Mucosa of descending colon (tissue), 3 donors: ENCODE measurements at regions not wholly inside any gene's neighbourhood (a gene's known extent, or its start where the extent isn't known, plus 50 kb on each side); places are given as distances from the start of the nearest gene placed in this dataset.

Experiments
- ATAC-seq: fragments of 200-7000 bp; cut with Tn5 transposase; one replicate; pipeline ENCODE4 v1.9.1; 2020; ENCODE audit warnings: mild to moderate bottlenecking, moderate library complexity
- DNase-seq, 3 donors: peaks; one replicate each; pipeline ENCODE4 v3.0.0-alpha.2; 2020
- H3K36me3 ChIP-seq: fragments of 200-600 bp; one replicate; pipeline ENCODE4 v1.8.0; 2021; ENCODE audit warnings: low read depth, mild to moderate bottlenecking
- H3K4me1 ChIP-seq: fragments of 200-600 bp; one replicate; pipeline ENCODE4 v1.8.0; 2021; ENCODE audit warnings: low read depth, mild to moderate bottlenecking
- H3K4me3 ChIP-seq: fragments of 200-600 bp; one replicate; pipeline ENCODE4 v1.8.0; 2021; ENCODE audit warnings: mild to moderate bottlenecking
- H3K9me3 ChIP-seq: fragments of 200-600 bp; one replicate; pipeline ENCODE4 v1.8.0; 2021; ENCODE audit warnings: mild to moderate bottlenecking
- intact Hi-C, 2 donors: fragments of 100-400 bp; cut with DNase I in 1 of 2; cut with micrococcal nuclease in 1 of 2; formaldehyde crosslinking; loops; one replicate each; pipeline versions ENCODE4 v1.11.0 to v1.11.1; 2022; cut with DNase I, micrococcal nuclease
- TF ChIP-seq, protein P1 (sequence below): fragments of 200-600 bp; IDR thresholded peaks from one replicate; pipeline ENCODE4 v1.8.0; 2022; ENCODE audit warnings: antibody characterized with exemption, mild to moderate bottlenecking
- donor health status: DM: no; HTN: no; CAD: no; lungs with moderate emphysema.
- donor health status: DM: no; HTN: no; CAD: no.
- donor health status: DM: no; HTN: yes; CAD: no.

DNA sequence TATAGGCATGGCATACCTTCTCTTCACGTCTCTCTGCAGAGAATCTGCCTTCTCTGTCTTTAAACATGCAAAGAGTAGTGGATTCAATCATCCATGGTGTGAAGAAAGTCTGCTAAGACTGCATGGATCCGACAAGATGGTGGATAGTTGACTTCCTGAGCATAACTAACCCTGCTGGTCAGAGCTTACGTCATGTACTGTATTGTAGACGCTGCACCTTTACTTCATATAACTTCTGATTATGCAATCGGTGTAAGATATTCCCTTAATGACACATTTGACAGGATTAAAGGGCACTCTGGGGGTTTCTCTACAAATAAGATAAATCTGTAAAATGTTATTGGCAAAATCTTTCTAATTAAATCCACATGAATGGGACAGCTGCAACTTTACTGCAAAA is 240.3 kb upstream of the NREP start:
- Histone ChIP-seq H3K9me3 (no peaks in the 10 kb centered on the region), H3K36me3 (no peaks in the 10 kb centered on the region), H3K4me1 (no peaks in the 10 kb centered on the region), H3K4me3 (no peak overlapping the region)
- TF ChIP-seq, protein P1, sequence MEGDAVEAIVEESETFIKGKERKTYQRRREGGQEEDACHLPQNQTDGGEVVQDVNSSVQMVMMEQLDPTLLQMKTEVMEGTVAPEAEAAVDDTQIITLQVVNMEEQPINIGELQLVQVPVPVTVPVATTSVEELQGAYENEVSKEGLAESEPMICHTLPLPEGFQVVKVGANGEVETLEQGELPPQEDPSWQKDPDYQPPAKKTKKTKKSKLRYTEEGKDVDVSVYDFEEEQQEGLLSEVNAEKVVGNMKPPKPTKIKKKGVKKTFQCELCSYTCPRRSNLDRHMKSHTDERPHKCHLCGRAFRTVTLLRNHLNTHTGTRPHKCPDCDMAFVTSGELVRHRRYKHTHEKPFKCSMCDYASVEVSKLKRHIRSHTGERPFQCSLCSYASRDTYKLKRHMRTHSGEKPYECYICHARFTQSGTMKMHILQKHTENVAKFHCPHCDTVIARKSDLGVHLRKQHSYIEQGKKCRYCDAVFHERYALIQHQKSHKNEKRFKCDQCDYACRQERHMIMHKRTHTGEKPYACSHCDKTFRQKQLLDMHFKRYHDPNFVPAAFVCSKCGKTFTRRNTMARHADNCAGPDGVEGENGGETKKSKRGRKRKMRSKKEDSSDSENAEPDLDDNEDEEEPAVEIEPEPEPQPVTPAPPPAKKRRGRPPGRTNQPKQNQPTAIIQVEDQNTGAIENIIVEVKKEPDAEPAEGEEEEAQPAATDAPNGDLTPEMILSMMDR: no peak
- intact Hi-C loops: no loop called here
- DNase-seq: no peak
- ATAC-seq: no peak

DNA sequence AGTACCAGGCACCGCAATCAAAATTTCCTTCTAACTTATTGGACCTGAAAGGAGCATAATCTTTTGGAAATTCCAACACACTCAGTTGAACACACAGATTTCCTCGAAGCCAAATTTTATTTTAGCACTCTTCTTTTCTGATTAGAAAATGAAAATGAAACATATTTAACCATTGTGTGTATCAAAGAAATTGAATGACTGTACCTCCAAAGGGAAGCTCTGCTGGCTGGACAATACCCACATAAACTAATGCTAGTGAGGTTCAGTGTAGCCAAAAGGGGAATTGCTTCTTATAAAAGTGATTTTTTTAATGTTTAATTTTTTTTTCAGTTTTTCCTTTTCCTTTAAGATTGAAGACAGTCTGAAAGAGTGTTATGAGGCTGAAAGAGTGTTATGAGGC is 239.6 kb upstream of the NREP start:
- intact Hi-C loops: no loop called here
- no peaks in the 10 kb centered on the region for H3K36me3 ChIP-seq
- ATAC-seq (no peak), DNase-seq (no peak)
- H3K4me3 ChIP-seq: no peak overlapping the region
- TF ChIP-seq, protein P1: no peak
- H3K9me3 ChIP-seq: no peaks in the 10 kb centered on the region
- no peaks in the 10 kb centered on the region for H3K4me1 ChIP-seq

DNA sequence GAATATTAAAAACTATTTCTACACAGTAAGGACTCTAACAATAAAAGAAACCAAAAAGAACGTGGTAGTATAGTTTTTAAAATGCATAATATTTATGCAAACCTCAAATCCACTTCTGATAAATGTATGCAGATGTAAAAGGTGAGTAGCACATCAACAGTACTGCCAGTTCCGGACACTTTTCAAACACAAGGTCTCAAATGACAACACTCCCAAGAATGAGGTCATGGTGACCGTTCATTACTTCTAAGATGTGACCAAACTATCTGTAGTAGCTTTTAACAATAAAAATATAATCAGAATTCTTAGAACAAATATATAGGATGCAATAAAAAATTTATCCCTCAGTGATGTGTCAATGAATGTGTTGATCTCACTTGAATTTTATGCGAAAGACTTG is 238.7 kb upstream of the NREP start:
- TF ChIP-seq, protein P1: no peak
- ATAC-seq: no peak
- intact Hi-C loops: no loop called here

DNA sequence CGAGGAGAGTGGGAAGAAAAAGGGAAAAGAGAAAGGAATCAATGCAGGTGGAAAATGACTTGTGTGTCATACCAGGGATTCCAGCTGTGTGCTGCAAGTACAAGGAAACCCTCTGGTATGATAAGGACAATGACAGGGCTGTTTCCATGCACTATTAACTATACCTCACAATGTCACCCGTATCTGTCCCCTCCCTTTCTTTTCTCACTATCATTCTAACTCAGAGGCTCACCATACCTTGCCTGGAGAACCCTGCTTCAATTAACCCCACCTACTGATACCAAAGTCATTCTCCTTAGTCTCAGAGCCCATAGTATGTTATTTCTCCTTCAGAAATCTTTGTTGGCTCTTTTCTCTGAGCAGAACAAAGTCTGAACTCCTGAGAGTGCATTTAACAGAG is 236.2 kb upstream of the NREP start:
- DNase-seq: no peak
- no peaks in the 10 kb centered on the region for H3K36me3 ChIP-seq
- H3K9me3 ChIP-seq: no peaks in the 10 kb centered on the region
- no peak overlapping the region for H3K4me3 ChIP-seq
- no peaks in the 10 kb centered on the region for H3K4me1 ChIP-seq
- intact Hi-C loops: no loop called here
- TF ChIP-seq, protein P1: no peak
- no peak for ATAC-seq

More for the DNA sequence above, 238.7 kb upstream of the NREP start:
- H3K4me1 ChIP-seq: no peaks in the 10 kb centered on the region
- H3K9me3 ChIP-seq: no peaks in the 10 kb centered on the region
- no peak overlapping the region for H3K4me3 ChIP-seq
- no peak for DNase-seq
- H3K36me3 ChIP-seq: no peaks in the 10 kb centered on the region

DNA sequence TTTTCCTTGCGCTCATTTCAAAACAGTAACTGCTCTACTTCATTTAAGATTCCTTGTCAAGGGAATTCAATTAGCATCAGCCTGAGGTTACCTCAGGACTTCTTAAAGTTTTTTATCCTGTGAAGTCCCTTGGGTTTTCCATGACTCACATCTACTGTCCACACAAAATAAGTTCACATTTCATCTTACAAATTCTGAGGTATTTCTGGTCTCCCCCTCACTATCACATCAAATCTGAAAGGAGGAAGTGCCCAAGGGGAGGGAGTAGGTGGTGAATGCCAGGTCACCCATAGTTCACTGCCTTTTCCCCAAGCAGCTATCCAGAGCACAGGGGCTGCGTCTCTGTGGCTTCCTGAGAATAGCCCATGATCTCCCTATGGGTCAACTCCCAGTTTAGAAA is 227.1 kb upstream of the NREP start:
- ATAC-seq: no peak
- intact Hi-C loops: no loop called here

DNA sequence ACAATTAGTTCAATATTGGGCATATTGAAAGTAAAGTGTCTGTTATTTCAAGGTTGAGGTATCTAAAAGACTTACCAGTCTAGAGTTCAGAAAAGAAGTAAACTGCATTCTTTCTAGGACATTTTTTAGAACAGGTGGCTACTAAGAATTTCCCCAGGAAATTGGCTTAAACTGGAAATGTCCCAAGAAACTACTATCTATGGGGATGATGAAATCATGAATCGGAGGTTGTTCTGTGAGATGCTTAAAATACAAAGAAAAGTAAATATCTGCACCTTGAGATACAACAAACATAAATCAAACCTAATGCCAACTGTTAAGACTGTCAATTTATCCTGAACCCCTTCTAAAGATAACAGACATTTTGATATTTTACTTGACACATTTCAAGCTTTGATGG is 226.5 kb upstream of the NREP start:
- ATAC-seq: no peak
- intact Hi-C loops: no loop called here
- H3K4me3 ChIP-seq: no peak overlapping the region

More for the DNA sequence above, 227.1 kb upstream of the NREP start:
- no peak for DNase-seq
- Histone ChIP-seq H3K36me3 (no peaks in the 10 kb centered on the region), H3K4me3 (no peak overlapping the region), H3K4me1 (no peaks in the 10 kb centered on the region), H3K9me3 (no peaks in the 10 kb centered on the region)
- TF ChIP-seq, protein P1: no peak

More for the DNA sequence above, 226.5 kb upstream of the NREP start:
- Histone ChIP-seq H3K4me1 (no peaks in the 10 kb centered on the region), H3K36me3 (no peaks in the 10 kb centered on the region), H3K9me3 (no peaks in the 10 kb centered on the region)
- TF ChIP-seq, protein P1: no peak
- no peak for DNase-seq
